GM18868 (cell line): ENCODE measurements at regions not wholly inside any gene's neighbourhood (a gene's known extent, or its start where the extent isn't known, plus 50 kb on each side); places are given as distances from the start of the nearest gene placed in this dataset.
"Not testable (repeated sequence)": the region's sequence is repeated elsewhere in the genome, so short reads cannot be mapped to it uniquely, and the experiment has no call there.

Source experiments
- ATAC-seq: cut with Tn5 transposase; IDR thresholded peaks from one replicate; pipeline ENCODE4 v1.9.1; 2021; ENCODE audit warnings: mild to moderate bottlenecking, moderate library complexity; ENCODE audit not compliant: unreplicated experiment

DNA sequence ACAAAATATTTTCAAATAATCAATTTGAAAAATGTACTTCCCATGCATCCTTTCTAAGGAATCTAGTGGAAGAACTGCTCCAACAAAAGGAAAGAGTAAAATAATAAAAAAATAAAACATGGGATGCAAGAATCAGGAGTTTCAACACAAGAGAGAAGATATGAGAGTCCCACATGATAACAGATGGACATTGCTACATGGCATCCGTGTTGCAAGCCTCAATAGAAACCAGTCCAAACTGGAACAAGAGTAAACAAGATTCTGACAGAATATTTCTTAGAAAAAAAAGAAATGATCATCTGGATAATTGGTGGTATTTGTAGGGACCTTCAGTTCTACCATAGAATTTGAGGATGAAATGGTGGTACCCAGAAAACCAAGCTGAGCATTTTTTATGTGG, 186.8 kb downstream of the FRK start:
- ATAC-seq = no peak

DNA sequence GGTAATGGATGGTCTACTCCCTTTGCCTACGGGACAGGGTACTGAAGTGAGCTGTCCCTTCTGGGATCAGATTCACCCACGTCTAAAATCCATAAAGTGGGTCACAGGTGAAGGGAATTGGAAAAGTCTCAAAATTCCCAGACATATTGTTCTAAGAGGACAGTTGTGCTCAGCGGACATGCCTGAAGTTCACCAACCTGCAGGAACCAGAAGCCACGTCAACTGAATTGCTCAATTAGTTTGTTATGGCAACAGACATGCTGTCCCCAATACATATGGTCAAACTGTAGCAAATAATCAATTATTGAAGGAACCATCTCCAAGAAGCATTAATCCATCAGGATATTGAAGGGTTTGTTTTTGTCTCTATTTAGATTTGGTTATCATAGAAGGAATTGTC, 190.2 kb downstream of the FRK start:
- ATAC-seq = no peak

DNA sequence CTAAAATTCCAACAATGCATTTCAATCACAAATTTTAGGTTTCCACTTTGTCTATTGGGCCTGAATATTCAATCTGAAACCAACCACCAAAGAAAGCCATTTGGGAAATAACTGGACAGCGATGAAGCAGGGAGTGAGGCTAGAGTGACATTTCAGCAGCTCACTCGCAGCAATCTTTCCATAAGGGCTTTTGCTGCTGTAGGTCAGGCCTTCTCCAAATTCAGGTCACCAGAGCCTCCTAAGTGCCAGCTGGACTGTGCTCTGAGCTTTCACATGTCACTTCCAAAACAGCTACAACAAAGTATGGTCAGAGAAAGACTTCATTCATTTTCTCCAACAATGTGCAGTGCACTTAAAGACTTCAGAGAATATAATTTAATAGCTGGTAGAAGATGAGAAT, 194.8 kb downstream of the FRK start:
- ATAC-seq = no peak

DNA sequence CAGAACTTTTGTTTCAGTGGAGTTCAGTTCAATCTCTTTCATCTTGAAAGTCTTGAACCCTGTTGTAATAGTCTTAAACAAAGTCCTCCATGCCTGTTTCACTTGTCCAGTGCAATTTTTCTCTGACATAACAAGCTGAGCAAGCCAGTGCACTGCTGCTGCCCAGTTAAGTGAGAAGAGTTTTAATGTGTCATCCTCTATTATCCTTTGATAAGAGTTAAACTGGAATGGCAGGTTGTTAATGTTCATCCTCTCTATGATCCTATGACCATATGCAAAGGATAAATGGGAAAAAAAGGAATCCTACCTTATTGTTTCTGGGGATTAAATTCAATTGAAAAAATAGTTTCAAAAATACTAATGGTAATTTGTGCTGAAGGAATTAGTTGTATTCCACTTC, 197.5 kb downstream of the FRK start:
- no peak for ATAC-seq

DNA sequence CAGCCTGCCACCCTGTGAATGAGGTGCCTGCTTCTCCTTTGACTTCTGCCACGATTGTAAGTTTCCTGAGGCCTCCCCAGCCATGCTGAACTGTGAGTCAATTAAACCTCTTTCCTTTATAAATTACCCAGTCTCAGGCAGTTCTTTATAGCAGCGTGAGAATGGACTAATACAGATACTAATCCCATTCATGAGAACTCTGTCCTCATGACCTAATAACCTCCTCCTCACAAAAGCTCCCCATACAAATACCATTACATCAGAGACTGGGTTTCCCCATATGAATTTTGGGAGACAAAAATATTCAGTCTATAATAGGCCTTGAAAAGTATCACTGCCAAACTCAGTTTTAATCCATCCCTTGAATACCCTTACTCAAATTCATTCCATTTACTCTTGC, 199.0 kb downstream of the FRK start:
- not testable (repeated sequence) for ATAC-seq

DNA sequence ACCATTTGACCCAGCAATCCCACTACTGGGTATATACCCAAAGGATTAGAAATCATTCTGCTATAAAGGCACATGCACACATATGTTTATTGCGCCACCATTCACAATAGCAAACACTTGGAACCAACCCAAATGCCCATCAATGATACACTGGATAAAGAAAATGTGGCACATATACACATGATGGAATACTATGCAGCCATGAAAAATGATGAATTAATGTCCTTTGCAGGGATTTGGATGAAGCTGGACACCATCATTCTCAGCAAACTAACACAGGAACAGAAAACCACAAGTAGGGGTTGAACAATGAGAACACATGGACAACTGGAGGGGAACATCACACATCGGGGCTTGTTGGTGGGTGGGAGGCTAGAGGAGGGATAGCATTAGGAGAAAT, 201.1 kb downstream of the FRK start:
- ATAC-seq = not testable (repeated sequence)

DNA sequence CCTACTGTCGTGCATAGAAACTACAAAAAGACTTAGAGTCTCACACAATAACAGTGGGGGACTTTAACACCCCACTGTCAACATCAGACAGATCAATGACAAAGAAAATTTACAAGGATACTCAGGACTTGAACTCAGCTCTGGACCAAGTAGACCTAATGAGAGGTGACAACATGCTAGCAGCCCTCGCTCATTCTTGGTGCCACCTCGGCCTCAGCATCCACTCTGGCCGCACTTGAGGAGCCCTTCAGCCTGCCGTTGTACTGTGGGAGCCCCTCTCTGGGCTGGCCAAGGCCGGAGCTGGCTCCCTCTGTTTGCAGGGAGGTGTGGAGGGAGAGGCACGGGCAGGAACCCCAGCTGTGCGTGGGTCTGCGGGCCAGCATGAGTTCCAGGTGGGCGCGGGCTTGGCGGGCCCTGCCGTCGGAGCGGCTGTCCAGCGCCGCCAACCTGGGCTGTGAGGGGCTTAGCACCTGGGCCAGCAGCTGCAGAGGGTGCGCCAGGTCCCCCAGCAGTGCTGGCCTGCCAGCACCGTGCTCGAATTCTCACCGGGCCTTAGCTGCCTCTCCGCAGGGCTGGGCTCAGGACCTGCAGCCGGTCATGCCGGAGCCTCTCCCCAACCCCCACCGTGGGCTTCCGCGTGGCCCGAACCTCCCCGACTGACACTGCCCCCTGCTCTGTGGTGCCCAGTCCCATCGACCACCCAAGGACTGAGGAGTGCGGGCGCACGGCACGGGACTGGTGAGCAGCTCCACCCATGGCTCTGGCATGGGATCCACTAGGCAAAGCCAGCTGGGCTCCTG, 205.6 kb downstream of the FRK start:
- ATAC-seq = no peak

DNA sequence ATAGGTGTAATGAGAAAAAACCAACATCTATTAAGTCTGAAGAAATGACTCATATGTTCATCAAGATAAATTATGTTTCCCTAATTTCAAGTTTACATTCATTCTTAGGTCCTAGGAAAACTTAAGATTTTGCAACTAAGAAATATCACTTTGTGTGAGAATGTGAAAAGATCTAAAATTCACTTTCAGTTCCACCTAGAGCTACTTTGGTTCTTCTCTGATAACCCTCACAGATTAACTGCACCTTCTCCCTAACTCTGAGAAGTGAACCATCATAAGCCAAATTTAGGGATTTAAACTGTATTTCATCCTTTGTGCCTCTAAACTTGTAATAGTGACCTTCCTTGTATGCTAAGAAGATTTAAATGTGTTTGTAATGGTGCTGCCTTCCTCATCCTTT, 213.0 kb downstream of the FRK start:
- no peak for ATAC-seq

DNA sequence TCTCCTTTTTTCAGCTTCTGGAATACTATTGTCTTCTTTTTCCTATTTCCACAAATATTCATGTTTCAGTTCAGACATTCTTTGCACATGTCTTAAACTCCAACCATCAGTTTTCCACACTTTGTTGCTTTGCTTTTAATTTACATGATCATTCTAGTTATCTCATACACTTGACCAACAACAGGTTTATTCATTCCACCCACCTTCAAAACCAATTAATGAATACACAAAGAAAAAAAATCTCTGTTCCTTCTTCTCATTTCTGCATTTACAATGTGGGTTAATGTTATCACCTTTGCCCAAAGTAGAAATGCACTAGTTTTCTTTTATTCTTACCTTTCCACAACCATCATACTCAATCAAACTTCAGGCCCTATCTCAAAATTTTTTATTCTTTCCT, 216.7 kb downstream of the FRK start:
- ATAC-seq = no peak

DNA sequence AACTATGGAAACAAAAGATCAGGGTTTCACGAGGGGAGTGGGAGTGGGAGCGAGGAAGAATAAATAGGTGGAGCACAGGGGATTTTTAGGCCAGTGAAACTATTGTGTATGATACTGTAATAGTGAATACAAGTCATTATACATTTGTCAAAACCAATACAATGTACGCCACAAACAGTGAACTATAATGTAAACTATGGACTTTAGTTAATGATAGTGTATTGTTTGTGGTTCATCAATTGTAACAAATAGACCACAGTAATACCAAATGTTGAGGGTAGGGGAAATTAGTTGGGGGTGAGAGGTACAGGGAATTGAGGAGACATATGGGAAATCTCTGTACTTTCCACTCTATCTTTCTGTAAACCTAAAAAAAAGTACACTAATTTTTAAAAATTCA, 218.4 kb downstream of the FRK start:
- ATAC-seq = no peak

DNA sequence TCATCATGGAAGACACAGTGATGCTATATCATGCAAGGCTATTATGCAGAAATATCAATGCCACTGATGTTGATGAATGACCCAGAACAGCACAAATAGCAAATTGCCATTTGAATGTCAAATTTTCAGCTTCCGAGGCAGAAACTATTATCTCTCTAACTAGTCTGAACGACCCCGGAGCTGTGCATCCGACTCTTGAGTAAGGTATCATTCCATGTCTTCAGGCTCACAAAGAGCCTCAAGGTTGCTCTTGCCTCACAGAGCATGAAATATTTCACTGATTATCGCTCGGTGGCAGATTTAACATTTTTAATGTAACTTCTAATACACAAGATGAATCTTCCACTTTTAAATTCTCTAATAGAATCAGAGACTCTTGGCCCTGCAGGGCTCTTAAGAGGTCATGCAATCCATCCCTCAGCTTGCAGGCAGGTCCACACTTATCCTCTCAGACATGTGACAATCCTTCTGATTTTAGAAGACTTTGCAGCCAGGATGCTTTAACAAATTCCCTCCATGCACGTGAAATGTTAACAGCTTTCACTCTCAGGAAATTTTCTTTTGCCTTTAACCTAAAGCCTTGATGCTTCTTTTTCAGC, 221.0 kb downstream of the FRK start:
- no peak for ATAC-seq

DNA sequence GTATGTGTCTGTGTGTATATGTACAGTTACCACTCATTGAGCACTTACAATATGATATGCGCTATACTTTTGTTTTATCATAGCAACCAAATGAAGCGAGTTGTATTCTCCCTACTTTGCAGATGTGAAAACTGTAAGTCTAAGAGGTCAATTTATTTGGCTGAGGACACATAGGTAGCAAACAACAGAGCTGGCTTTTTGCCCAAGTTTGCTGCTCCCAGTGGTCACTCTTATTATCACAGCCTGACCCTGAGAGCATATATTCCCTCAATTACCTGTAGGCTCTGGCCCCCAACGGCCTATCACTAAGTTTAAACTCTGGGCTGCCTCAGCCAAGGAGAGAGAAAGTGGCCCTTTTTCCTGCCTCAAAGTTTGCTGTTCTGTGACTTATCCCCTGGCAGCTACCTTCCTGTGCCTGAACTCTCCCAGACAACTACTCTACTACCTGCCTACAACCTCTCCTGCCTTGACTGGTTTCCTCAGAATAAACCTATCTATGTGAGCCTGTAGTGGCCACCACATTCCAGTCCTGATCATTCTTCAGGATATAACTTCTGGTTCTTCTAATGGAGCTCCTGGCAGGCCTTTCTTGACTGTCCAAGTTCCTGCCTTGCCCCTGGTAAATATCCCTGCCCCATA, 221.8 kb downstream of the FRK start:
- peak; percentile 93 for ATAC-seq

DNA sequence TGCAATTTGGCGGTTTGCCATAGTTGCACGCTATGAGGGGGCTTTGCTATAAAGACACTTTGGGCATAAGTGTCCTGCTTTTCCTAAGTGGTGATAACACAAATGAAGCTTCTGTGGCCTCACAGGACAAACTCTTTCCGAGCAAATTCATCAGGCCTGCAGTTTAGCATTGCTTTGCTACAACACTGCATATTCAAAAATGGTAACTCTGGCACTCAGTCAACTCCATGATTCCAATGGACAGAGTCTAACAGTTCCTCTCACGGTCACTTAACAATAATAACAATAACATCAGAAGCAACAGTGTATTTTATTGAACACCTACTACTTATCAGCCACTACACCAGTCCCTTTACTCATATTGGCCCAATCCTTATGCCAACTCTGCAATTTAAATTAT, 222.5 kb downstream of the FRK start:
- ATAC-seq = no peak

DNA sequence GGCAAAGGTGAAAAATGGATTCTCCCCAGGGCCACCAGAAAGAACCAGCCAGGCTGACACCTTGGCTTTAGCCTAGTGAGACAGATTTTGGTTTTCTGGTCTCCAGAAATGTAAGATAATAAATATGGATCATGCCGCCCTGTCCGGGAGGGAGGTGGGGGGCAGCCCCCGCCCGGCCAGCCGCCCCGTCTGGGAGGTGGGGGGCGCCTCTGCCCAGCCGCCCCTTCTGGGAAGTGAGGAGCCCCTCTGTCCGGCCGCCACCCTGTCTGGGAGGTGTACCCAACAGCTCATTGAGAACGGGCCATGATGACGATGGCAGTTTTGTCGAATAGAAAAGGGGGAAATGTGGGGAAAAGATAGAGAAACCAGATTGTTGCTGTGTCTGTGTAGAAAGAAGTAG, 224.3 kb downstream of the FRK start:
- not testable (repeated sequence) for ATAC-seq

DNA sequence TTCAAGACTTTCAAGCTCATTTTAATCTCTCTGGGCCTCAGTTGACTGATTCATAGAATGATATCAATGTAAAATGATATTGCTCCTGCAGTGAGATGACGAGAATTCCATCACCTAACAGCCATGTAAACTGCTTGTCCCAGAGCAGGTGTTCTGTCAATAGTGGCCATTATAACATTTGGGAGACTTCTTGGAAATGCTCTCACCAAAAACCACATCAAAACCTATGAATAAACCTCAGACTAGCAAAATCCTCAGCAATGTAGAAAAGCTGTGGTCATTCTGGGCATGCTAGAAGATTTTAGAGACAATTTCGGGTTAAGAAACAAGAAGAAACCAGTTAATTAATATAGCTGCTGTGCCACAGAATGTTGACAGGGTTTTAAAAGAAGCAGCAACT, 225.4 kb downstream of the FRK start:
- ATAC-seq = no peak

DNA sequence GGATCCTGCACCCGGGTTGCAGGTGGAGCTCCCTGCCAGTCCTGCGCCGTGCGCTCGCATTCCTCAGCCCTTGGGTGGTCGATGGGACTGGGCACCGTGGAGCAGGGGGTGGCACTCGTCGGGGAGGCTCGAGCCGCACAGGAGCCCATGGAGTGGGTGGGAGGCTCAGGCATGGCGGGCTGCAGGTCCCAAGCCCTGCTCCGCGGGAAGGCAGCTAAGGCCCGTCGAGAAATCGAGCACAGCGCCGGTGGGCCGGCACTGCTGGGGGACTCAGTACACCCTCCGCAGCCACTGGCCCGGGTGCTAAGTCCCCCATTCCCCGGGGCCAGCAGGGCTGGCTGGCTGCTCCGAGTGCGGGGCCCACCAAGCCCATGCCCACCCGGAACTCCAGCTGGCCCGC, 226.1 kb downstream of the FRK start:
- ATAC-seq = not testable (repeated sequence)

DNA sequence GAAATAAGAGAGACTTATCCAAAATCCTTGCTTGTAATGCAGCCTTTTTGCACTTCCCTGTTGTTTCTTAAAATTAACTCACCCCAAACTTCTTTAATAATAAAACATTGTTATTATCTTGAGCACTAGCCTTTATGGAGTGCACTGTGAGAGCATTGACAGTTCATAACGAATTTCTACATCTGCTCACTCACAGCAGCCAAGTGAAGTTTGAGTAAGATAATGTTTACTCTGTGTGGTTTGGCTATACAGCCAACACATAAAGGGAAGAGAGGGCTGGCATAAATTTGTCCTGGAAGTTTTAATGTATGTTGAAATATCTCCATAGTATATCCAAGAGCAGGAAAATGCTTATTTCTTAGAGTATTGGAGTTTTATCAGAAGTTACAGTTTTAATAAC, 227.9 kb downstream of the FRK start:
- no peak for ATAC-seq

DNA sequence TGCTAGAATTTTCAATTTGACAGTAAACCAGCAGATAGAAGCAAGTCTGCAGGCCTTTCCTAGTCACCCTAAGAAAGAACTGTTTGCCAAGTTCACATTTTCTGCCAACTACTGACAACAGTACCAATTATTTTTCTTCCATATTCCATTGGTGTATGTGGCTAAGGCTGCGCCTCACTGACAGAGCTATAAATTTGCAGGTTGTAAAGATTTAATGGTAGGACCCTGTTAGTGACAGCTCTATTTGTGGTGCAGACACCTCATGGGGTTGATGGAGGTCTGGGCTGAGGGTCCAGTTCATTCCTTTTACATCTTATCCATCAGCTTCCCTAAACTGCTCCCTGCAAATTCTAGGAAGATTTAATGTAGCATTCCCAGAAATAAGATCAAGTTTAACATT, 228.5 kb downstream of the FRK start:
- ATAC-seq = no peak

DNA sequence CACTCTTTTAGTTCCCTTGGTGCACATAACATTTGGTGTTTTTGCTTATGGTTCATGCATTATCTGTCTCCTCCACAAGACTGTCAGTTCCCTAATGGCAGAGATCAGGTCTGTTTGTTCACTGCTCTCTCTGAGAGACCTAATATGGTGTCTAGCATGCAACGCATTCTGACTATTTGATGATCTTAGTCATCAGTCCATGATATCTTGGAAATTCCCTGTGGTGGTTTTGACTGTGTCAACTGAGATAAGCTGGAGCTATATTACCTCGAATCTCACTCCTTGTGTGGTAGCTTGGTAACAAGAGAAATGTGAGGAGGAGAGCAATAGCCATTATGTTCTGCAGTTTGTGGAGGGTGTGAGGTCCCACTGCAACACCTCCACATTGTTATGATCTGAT, 229.8 kb downstream of the FRK start:
- peak; percentile 93 for ATAC-seq

DNA sequence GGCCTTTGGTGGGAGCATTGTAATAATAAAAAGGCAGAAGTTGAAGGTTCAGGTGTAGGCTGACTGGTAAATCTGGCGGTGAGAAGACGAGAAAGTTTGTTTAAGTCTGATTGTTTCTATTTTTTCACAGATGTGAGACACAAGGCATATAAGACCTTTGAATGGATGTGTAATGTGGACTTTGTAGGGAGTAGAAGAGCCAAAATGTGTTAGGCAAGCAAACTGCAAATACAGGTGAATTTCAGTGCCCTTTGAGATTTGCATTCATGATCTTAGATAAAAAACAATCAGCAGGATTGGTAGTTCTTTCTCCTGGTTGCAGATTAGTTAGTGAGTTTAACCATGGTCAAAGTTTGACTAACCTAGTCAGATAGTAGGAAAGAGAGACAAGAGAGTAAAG, 238.9 kb downstream of the FRK start:
- no peak for ATAC-seq

DNA sequence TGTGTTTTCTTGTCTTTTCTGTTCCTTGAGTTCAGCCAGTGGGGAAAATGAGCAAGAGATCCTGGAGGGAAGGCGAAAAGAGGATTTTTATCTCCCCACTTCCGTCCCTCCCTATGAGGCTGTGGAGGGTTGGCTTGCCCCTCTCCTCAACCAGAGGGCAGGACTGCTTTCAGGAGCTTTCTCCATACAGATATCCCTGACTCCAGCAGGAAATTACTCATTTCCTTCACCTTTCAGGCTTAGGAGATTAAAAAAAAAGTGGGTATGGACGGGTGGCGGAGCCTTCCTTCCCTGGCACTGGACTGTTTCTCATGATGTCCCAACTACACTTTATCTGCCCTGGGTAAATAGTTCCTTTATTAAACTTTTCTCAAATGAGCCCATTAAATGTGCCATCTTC, 241.2 kb downstream of the FRK start:
- ATAC-seq = no peak

DNA sequence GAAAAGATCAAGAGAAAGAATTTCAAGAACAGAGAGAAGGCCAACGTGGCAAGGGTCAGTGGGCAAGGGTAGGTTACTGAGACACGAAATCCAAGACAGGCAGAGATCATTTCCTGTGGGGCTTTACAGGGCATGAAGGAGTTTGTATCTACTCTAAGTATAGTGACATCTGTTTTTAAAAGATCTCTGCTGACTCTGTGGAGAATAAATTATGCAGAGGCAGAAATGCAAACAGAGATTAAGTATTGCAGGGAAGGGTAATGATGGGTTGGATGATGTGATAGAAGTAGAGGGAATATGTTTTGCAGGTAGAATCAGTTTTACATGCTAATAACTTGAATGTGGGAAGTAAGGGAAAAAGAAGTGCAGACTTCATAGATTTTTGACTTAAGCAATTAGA, 243.5 kb downstream of the FRK start:
- no peak for ATAC-seq
